ENCODE measurements at regions not wholly inside any gene's neighbourhood (a gene's known extent, or its start where the extent isn't known, plus 50 kb on each side); places are given as distances from the start of the nearest gene placed in this dataset.

GRCh38 chr2:104434318-104434792 lies 419.6 kb upstream of the POU3F3 start:
- Histone ChIP-seq H3K27ac (ENCODE audit: insufficient read depth, low read length) (no peak overlapping the region), H3K9me3 (ENCODE audit: control insufficient read depth, insufficient read depth, low read depth, low read length) (no peaks in the 10 kb centered on the region), H2AFZ (ENCODE audit: low read length) (no peak overlapping the region), H4K20me1 (ENCODE audit: control insufficient read depth, extremely low read depth, insufficient read depth, low read length) (no peaks in the 10 kb centered on the region), H3K27me3 (ENCODE audit: control insufficient read depth, insufficient read depth, low read length) (no peaks in the 10 kb centered on the region), H3K36me3 (ENCODE audit: control insufficient read depth, insufficient read depth, low read length) (no peaks in the 10 kb centered on the region), H3K4me1 (ENCODE audit: control insufficient read depth, extremely low read depth, insufficient read depth, low read length) (no peaks in the 10 kb centered on the region), H3K4me2 (ENCODE audit: extremely low read depth, insufficient read depth, low read length) (no peak overlapping the region), H3K79me2 (ENCODE audit: control insufficient read depth, insufficient read depth, low read length) (no peaks in the 10 kb centered on the region), H3K9ac (ENCODE audit: insufficient read depth, low read length) (no peak overlapping the region), H3K4me3 (replicated peaks in 1 of 4; ENCODE audit: control extremely low read depth in 1 of 4, insufficient read depth in 1 of 4, low read depth in 3 of 4, low read length in 4 of 4) (no peak overlapping the region)
- TF ChIP-seq, protein P1, sequence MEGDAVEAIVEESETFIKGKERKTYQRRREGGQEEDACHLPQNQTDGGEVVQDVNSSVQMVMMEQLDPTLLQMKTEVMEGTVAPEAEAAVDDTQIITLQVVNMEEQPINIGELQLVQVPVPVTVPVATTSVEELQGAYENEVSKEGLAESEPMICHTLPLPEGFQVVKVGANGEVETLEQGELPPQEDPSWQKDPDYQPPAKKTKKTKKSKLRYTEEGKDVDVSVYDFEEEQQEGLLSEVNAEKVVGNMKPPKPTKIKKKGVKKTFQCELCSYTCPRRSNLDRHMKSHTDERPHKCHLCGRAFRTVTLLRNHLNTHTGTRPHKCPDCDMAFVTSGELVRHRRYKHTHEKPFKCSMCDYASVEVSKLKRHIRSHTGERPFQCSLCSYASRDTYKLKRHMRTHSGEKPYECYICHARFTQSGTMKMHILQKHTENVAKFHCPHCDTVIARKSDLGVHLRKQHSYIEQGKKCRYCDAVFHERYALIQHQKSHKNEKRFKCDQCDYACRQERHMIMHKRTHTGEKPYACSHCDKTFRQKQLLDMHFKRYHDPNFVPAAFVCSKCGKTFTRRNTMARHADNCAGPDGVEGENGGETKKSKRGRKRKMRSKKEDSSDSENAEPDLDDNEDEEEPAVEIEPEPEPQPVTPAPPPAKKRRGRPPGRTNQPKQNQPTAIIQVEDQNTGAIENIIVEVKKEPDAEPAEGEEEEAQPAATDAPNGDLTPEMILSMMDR (conservative IDR thresholded peaks at IDR 0.05 in 1 of 2, IDR thresholded peaks at IDR 0.05 in 1 of 2; ENCODE audit: low read depth in 1 of 2, low read length in 2 of 2) = no peak
- no peak for TF ChIP-seq EZH2 (IDR thresholded peaks at IDR 0.05; ENCODE audit: low read length, missing control alignments)
- DNase-seq (ENCODE audit: low read depth in 2 of 2) = peak in 1 of 2 donors; percentile 51

GRCh38 chr2:104434966-104435365 lies 418.9 kb upstream of the POU3F3 start:
- H3K4me2 ChIP-seq (ENCODE audit: extremely low read depth, insufficient read depth, low read length) = no peak overlapping the region
- no peaks in the 10 kb centered on the region for H3K27me3 ChIP-seq (ENCODE audit: control insufficient read depth, insufficient read depth, low read length)
- H2AFZ ChIP-seq (ENCODE audit: low read length) = no peak overlapping the region
- no peaks in the 10 kb centered on the region for H3K36me3 ChIP-seq (ENCODE audit: control insufficient read depth, insufficient read depth, low read length)
- no peaks in the 10 kb centered on the region for H3K9me3 ChIP-seq (ENCODE audit: control insufficient read depth, insufficient read depth, low read depth, low read length)
- no peaks in the 10 kb centered on the region for H3K4me1 ChIP-seq (ENCODE audit: control insufficient read depth, extremely low read depth, insufficient read depth, low read length)
- H3K9ac ChIP-seq (ENCODE audit: insufficient read depth, low read length) = no peak overlapping the region
- no peak overlapping the region for H3K27ac ChIP-seq (ENCODE audit: insufficient read depth, low read length)
- TF ChIP-seq EZH2 (IDR thresholded peaks at IDR 0.05; ENCODE audit: low read length, missing control alignments) = no peak
- TF ChIP-seq, protein P1 (conservative IDR thresholded peaks at IDR 0.05 in 1 of 2, IDR thresholded peaks at IDR 0.05 in 1 of 2; ENCODE audit: low read depth in 1 of 2, low read length in 2 of 2) = no peak
- H3K4me3 ChIP-seq (replicated peaks in 1 of 4; ENCODE audit: control extremely low read depth in 1 of 4, insufficient read depth in 1 of 4, low read depth in 3 of 4, low read length in 4 of 4) = no peak overlapping the region
- H4K20me1 ChIP-seq (ENCODE audit: control insufficient read depth, extremely low read depth, insufficient read depth, low read length) = no peaks in the 10 kb centered on the region
- H3K79me2 ChIP-seq (ENCODE audit: control insufficient read depth, insufficient read depth, low read length) = no peaks in the 10 kb centered on the region
- no peak for DNase-seq (ENCODE audit: low read depth in 2 of 2)

DNA sequence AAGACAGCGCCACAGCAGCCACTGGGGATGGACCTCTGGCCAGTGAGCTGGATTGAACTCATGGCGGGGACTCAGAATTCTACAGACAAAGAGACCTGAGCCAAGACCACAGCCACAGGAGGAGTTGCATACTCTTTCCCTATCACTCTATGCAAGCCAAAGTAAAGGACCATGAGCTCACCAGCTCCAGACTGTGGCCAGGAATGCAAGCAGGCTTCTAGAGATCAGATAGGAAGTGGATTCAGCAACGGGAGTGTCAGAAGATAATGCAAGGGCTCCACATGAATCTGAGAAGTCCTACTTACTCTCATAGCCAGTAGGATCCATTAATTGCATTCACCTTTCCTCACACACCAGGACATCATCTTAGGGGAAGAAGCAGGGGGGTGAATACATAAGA lies 415.4 kb upstream of the POU3F3 start:
- Histone ChIP-seq H3K9ac (ENCODE audit: insufficient read depth, low read length) (no peak overlapping the region), H3K27ac (ENCODE audit: insufficient read depth, low read length) (no peak overlapping the region), H3K4me2 (ENCODE audit: extremely low read depth, insufficient read depth, low read length) (no peak overlapping the region), H3K4me1 (ENCODE audit: control insufficient read depth, extremely low read depth, insufficient read depth, low read length) (no peaks in the 10 kb centered on the region), H4K20me1 (ENCODE audit: control insufficient read depth, extremely low read depth, insufficient read depth, low read length) (no peaks in the 10 kb centered on the region), H3K36me3 (ENCODE audit: control insufficient read depth, insufficient read depth, low read length) (no peaks in the 10 kb centered on the region), H3K4me3 (replicated peaks in 1 of 4; ENCODE audit: control extremely low read depth in 1 of 4, insufficient read depth in 1 of 4, low read depth in 3 of 4, low read length in 4 of 4) (no peak overlapping the region), H3K27me3 (ENCODE audit: control insufficient read depth, insufficient read depth, low read length) (no peaks in the 10 kb centered on the region), H3K79me2 (ENCODE audit: control insufficient read depth, insufficient read depth, low read length) (no peaks in the 10 kb centered on the region), H3K9me3 (ENCODE audit: control insufficient read depth, insufficient read depth, low read depth, low read length) (no peaks in the 10 kb centered on the region), H2AFZ (ENCODE audit: low read length) (no peak overlapping the region)
- DNase-seq (ENCODE audit: low read depth in 2 of 2) = no peak
- TF ChIP-seq EZH2 (IDR thresholded peaks at IDR 0.05; ENCODE audit: low read length, missing control alignments) = no peak
- TF ChIP-seq, protein P1 (conservative IDR thresholded peaks at IDR 0.05 in 1 of 2, IDR thresholded peaks at IDR 0.05 in 1 of 2; ENCODE audit: low read depth in 1 of 2, low read length in 2 of 2) = no peak

Measured in fibroblast of lung (primary cell).